ENCODE measurements at regions not wholly inside any gene's neighbourhood (a gene's known extent, or its start where the extent isn't known, plus 50 kb on each side); places are given as distances from the start of the nearest gene placed in this dataset.

DNA sequence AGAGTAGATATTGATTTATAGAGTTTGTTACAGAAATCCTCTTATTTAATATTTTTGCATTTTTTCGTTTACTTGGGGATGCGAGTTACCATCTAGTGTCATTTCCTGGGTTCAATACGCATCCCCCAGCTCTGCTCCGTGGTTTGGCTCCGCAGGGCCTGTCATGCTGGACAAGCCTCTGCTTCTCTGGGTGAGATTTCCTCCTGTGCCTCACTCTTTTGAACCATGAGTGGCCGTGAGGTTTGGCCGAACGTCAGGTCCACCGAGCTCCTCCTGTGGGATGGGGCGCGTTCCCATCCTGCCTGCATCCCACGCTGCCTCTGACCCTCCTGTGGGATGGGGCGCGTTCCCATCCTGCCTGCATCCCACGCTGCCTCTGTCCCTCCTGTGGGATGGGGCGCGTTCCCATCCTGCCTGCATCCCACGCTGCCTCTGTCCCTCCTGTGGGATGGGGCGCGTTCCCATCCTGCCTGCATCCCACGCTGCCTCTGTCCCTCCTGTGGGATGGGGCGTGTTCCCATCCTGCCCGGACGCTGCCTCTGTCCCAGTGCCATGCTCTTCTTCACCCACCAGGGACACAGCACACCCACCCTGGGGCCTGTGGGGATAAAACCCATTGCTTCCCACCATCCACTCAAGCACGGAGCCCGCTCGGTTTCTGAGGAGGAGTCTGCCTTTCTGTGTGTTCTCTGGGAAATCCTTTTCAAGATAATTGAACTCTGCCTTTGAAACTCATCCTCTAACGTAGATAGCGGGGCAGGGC lies 506.8 kb downstream of the BRD1 start (continued):
- TF ChIP-seq, protein P1, sequence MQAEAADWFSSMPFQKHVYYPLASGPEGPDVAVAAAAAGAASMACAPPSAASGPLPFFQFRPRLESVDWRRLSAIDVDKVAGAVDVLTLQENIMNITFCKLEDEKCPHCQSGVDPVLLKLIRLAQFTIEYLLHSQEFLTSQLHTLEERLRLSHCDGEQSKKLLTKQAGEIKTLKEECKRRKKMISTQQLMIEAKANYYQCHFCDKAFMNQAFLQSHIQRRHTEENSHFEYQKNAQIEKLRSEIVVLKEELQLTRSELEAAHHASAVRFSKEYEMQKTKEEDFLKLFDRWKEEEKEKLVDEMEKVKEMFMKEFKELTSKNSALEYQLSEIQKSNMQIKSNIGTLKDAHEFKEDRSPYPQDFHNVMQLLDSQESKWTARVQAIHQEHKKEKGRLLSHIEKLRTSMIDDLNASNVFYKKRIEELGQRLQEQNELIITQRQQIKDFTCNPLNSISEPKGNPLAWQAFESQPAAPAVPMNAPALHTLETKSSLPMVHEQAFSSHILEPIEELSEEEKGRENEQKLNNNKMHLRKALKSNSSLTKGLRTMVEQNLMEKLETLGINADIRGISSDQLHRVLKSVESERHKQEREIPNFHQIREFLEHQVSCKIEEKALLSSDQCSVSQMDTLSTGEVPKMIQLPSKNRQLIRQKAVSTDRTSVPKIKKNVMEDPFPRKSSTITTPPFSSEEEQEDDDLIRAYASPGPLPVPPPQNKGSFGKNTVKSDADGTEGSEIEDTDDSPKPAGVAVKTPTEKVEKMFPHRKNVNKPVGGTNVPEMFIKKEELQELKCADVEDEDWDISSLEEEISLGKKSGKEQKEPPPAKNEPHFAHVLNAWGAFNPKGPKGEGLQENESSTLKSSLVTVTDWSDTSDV (CRISPR knock-in tag; IDR thresholded peaks at IDR 0.05), result no peak
- TF ChIP-seq POGZ (CRISPR knock-in tag; IDR thresholded peaks at IDR 0.05) (no peak), MIER2 (CRISPR knock-in tag; IDR thresholded peaks at IDR 0.05) (no peak), KLF16 (CRISPR knock-in tag; IDR thresholded peaks at IDR 0.05) (no peak), PTBP1 (IDR thresholded peaks at IDR 0.05; ENCODE audit: low read depth, low read length, poor library complexity, severe bottlenecking) (no peak), U2AF1 (optimal IDR thresholded peaks at IDR 0.05; ENCODE audit: low read depth, low read length) (no peak), BRCA1 (CRISPR knock-in tag; IDR thresholded peaks at IDR 0.05) (no peak), ZFYVE20 (CRISPR knock-in tag; IDR thresholded peaks at IDR 0.05; ENCODE audit: borderline replicate concordance, low read depth) (no peak), TRIM24 (CRISPR knock-in tag; IDR thresholded peaks at IDR 0.05) (no peak), IRF2 (CRISPR knock-in tag; IDR thresholded peaks at IDR 0.05) (no peak), TOE1 (CRISPR knock-in tag; IDR thresholded peaks at IDR 0.05) (no peak), RBM39 (IDR thresholded peaks at IDR 0.05; ENCODE audit: low read depth, low read length, poor library complexity, severe bottlenecking) (no peak), MXD4 (CRISPR knock-in tag; IDR thresholded peaks at IDR 0.05) (no peak)
- TF ChIP-seq, protein P2, sequence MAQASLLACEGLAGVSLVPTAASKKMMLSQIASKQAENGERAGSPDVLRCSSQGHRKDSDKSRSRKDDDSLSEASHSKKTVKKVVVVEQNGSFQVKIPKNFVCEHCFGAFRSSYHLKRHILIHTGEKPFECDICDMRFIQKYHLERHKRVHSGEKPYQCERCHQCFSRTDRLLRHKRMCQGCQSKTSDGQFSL (CRISPR knock-in tag; IDR thresholded peaks at IDR 0.05), result no peak

All from HepG2 (cell line).